MM.1S (cell line): ENCODE measurements at regions not wholly inside any gene's neighbourhood (a gene's known extent, or its start where the extent isn't known, plus 50 kb on each side); places are given as distances from the start of the nearest gene placed in this dataset.

Source experiments
- CTCF ChIP-seq: fragments of 300-600 bp; sonication (generic); IDR thresholded peaks from 2 replicates; pipeline ENCODE4 v1.5.1; 2016; ENCODE audit warnings: antibody characterized with exemption, low read length, mixed read lengths
- EZH2phosphoT487 ChIP-seq: fragments of 300-600 bp; sonication (generic); IDR thresholded peaks from 2 replicates; pipeline ENCODE4 v1.6.1; 2018; ENCODE audit warnings: antibody characterized with exemption, low read length

DNA sequence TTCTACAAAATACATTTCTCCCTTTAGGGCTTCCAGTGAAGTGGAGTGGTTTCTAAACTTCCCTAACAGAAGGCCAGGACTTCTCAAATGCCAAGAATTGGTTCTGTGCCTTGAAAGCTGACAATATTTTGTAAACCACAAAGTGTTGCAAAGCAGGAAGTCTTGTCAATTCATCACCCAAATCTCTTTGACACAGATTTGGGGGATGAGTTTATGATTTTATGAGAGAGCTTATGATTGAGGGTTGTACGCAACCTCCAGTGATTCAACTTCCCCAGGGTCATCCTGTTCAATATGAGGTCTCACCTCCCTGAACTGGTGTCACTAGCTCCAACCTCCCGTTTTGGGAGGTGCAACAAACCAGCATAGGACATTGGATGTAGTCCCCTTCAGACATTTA, 83.7 kb downstream of the PRLHR start:
- no peak for TF ChIP-seq EZH2phosphoT487
- no peak for TF ChIP-seq CTCF
